ENCODE measurements at regions not wholly inside any gene's neighbourhood (a gene's known extent, or its start where the extent isn't known, plus 50 kb on each side); places are given as distances from the start of the nearest gene placed in this dataset.

DNA sequence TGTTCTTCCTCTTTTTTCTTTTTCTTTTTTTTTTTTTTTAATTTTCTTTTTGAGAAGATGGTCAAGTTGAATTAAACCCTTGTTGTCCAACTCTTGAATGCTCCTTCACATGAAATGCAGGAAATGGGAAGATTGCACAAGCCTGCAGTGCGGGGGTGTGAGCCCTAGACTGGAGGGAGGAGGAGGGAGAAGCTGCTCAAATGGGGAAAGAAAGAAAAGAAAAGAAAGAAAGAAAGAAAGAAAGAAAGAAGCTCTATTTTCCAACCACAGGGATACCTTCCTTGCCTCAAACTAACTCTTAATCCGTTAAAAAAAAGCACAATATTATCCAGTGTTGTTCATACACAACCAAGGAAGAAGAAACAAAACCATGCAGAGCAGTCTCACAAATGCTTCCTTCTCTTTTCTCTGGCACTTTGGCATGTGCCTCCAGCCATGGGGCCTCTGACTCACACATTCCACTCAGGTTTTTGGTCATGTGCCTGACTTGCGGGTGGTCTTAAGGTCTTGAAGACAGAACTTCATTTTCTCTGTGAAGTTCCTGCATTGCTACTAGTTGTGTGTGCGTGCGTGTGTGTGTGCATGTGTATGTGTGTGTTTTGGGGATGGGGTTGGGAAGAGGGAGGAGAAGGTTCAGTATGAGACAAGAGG is 276.1 kb downstream of the RPS6KC1 start:
- H3K27ac ChIP-seq (ENCODE audit: low read depth in 1 of 2, low read length in 2 of 2) = no peak overlapping the region
- intact Hi-C loops (cut with DNase I, micrococcal nuclease) = no loop called here

DNA sequence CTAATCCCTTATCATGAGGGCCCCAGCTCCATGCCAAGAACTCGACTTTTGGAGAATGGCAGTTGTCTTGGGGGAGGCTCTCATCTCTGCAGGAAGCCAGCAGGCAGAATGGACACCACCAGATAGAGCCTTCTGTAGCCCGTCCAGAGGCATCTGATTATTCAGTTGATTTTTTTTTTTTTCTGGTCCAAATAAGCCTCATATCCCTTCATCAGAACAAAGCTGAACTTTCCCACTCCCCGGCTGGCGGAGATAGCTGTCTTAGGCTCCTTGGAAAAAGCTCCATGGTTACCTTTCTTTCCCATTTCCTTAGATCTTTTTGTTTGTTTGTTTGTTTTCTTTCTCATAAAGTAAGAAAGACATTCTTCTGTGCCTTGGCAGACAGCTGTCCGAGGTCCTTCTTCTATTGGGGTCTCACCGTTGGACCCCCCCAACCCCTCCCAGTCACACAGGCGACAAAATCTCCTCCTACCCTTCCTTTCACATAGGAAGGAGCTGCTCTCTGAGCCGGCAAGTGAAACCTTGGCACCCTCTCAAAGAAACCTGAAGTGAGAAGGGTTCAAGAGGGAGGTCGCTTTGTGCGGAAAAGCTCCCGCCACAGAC is 278.5 kb downstream of the RPS6KC1 start:
- peaks cover 9% of the 10 kb centered on the region for H3K27me3 Mint-ChIP-seq
- no peak overlapping the region for H3K27ac Mint-ChIP-seq
- Histone ChIP-seq H3K4me1 (ENCODE audit: insufficient read depth, low read length) (no peaks in the 10 kb centered on the region), H3K27ac (ENCODE audit: low read depth in 1 of 2, low read length in 2 of 2) (no peak overlapping the region), H3K36me3 (ENCODE audit: insufficient read depth, low read length) (no peaks in the 10 kb centered on the region), H3K27me3 (ENCODE audit: control insufficient read depth in 1 of 2, insufficient read depth in 2 of 2, low read length in 2 of 2) (no peaks in the 10 kb centered on the region), H3K4me3 (ENCODE audit: low read length) (no peak overlapping the region), H3K9me3 (ENCODE audit: control insufficient read depth in 1 of 2, insufficient read depth in 1 of 2, low read length in 2 of 2) (no peaks in the 10 kb centered on the region)
- DNase-seq (no peak), ATAC-seq (ENCODE audit: poor library complexity) (no peak)
- no peak overlapping the region for H3K4me3 Mint-ChIP-seq
- no peaks in the 10 kb centered on the region for H3K9me3 Mint-ChIP-seq
- intact Hi-C loops (cut with DNase I, micrococcal nuclease) = no loop called here
- POLR2A ChIA-PET = no interaction called here
- CTCF ChIA-PET = interaction anchor here (0.6 kb wide), 1 partner anchor 9 kb away, joined by 3 read pairs; no protein-coding TSS in a partner anchor
- no peaks in the 10 kb centered on the region for H3K36me3 Mint-ChIP-seq (ENCODE audit: low read depth)
- no peaks in the 10 kb centered on the region for H3K4me1 Mint-ChIP-seq (ENCODE audit: low read depth)
- TF ChIP-seq, protein P1, sequence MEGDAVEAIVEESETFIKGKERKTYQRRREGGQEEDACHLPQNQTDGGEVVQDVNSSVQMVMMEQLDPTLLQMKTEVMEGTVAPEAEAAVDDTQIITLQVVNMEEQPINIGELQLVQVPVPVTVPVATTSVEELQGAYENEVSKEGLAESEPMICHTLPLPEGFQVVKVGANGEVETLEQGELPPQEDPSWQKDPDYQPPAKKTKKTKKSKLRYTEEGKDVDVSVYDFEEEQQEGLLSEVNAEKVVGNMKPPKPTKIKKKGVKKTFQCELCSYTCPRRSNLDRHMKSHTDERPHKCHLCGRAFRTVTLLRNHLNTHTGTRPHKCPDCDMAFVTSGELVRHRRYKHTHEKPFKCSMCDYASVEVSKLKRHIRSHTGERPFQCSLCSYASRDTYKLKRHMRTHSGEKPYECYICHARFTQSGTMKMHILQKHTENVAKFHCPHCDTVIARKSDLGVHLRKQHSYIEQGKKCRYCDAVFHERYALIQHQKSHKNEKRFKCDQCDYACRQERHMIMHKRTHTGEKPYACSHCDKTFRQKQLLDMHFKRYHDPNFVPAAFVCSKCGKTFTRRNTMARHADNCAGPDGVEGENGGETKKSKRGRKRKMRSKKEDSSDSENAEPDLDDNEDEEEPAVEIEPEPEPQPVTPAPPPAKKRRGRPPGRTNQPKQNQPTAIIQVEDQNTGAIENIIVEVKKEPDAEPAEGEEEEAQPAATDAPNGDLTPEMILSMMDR (IDR thresholded peaks at IDR 0.05) = no peak

More for the DNA sequence above, 276.1 kb downstream of the RPS6KC1 start:
- Mint-ChIP-seq H3K4me3 (no peak overlapping the region), H3K36me3 (ENCODE audit: low read depth) (no peaks in the 10 kb centered on the region), H3K4me1 (ENCODE audit: low read depth) (no peaks in the 10 kb centered on the region), H3K27ac (no peak overlapping the region), H3K27me3 (peaks cover 5% of the 10 kb centered on the region), H3K9me3 (no peaks in the 10 kb centered on the region)
- no peak for ATAC-seq (ENCODE audit: poor library complexity)
- Histone ChIP-seq H3K36me3 (ENCODE audit: insufficient read depth, low read length) (no peaks in the 10 kb centered on the region), H3K4me3 (ENCODE audit: low read length) (no peak overlapping the region), H3K9me3 (ENCODE audit: control insufficient read depth in 1 of 2, insufficient read depth in 1 of 2, low read length in 2 of 2) (no peaks in the 10 kb centered on the region), H3K27me3 (ENCODE audit: control insufficient read depth in 1 of 2, insufficient read depth in 2 of 2, low read length in 2 of 2) (no peaks in the 10 kb centered on the region), H3K4me1 (ENCODE audit: insufficient read depth, low read length) (no peaks in the 10 kb centered on the region)
- TF ChIP-seq, protein P1 (IDR thresholded peaks at IDR 0.05) = no peak
- DNase-seq = peak in 2 of 14 experiments; percentile 23 to 36
- CTCF ChIA-PET = no interaction called here
- POLR2A ChIA-PET = no interaction called here

DNA sequence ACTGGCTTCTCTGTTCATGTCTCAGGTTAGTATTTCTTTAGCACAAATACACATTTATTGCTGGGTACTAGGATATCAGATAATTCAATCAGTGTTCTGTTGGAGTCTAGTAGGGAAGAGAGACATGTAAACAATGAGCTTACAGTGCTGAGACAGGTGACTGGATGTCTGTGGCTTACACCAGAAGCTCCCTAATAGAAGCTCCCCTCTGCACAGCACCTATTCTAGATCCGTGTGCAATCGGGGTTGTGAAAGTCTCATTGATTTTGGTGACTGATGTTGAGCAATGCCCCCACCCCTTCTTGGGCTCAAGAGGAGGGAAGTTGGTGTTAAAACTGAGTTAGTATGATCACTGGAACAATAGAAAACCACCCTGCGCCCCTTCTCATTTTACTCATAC is 279.2 kb downstream of the RPS6KC1 start:
- H3K4me1 ChIP-seq (ENCODE audit: insufficient read depth, low read length) = no peaks in the 10 kb centered on the region
- POLR2A ChIA-PET = no interaction called here

More for the DNA sequence above, 279.2 kb downstream of the RPS6KC1 start:
- H3K4me1 Mint-ChIP-seq (ENCODE audit: low read depth) = no peaks in the 10 kb centered on the region
- H3K27ac Mint-ChIP-seq = no peak overlapping the region
- H3K4me3 Mint-ChIP-seq = no peak overlapping the region
- ATAC-seq (ENCODE audit: poor library complexity) (no peak), DNase-seq (no peak)
- H3K27me3 Mint-ChIP-seq = peaks cover 9% of the 10 kb centered on the region
- CTCF ChIA-PET = no interaction called here
- Histone ChIP-seq H3K4me3 (ENCODE audit: low read length) (no peak overlapping the region), H3K36me3 (ENCODE audit: insufficient read depth, low read length) (no peaks in the 10 kb centered on the region), H3K27me3 (ENCODE audit: control insufficient read depth in 1 of 2, insufficient read depth in 2 of 2, low read length in 2 of 2) (no peaks in the 10 kb centered on the region), H3K27ac (ENCODE audit: low read depth in 1 of 2, low read length in 2 of 2) (no peak overlapping the region), H3K9me3 (ENCODE audit: control insufficient read depth in 1 of 2, insufficient read depth in 1 of 2, low read length in 2 of 2) (no peaks in the 10 kb centered on the region)
- intact Hi-C loops (cut with DNase I, micrococcal nuclease) = no loop called here
- H3K36me3 Mint-ChIP-seq (ENCODE audit: low read depth) = no peaks in the 10 kb centered on the region
- TF ChIP-seq, protein P1 (IDR thresholded peaks at IDR 0.05) = no peak
- no peaks in the 10 kb centered on the region for H3K9me3 Mint-ChIP-seq

Data from CD4-positive, alpha-beta T cell (primary cell).